Endothelial cell of umbilical vein (primary cell): ENCODE measurements at regions not wholly inside any gene's neighbourhood (a gene's known extent, or its start where the extent isn't known, plus 50 kb on each side); places are given as distances from the start of the nearest gene placed in this dataset.

Source experiments
- BruUV-seq: library from RNA; stranded (reverse); fragments of 400-500 nt; replicated peaks from 2 replicates; lab custom pipeline; 2021; lab: Mats Ljungman, UMichigan
- CTCF ChIA-PET: fragments of 300-600, 350-600 bp; sonication (Branson Sonifier 250); formaldehyde crosslinking; loops from one replicate; lab custom pipeline; 2021; ENCODE audit warnings: antibody characterized with exemption, inconsistent platforms; lab: Charles Lee
- POLR2A ChIA-PET: fragments of 300-600, 350-600 bp; sonication (Branson Sonifier 250); formaldehyde crosslinking; loops from one replicate; lab custom pipeline; 2021; ENCODE audit warnings: antibody characterized with exemption, inconsistent platforms; lab: Charles Lee
- DNase-seq: peaks from one replicate; pipeline ENCODE4 v3.0.0-alpha.2; 2011; ENCODE audit warnings: low read depth, low spot score
- FAIRE-seq: peaks from 2 replicates; lab custom pipeline; 2011; peaks lifted over from hg19 to GRCh38; lab: Jason Lieb, UNC
- H2AFZ ChIP-seq: 2 replicates; pipeline ENCODE4 v1.6.0; 2012; ENCODE audit warnings: low read depth, low read length, control low read depth, inconsistent platforms
- H3K27ac ChIP-seq: 2 replicates; pipeline ENCODE4 v1.5.1; 2011; ENCODE audit warnings: low read depth, mild to moderate bottlenecking, control low read depth, low read length, moderate library complexity; ENCODE audit not compliant: insufficient read depth
- H3K27me3 ChIP-seq, 2 experiments: 2 replicates each; pipeline versions ENCODE4 v1.6.0 to v1.6.1; 2011; ENCODE audit warnings: low read length in 2 of 2, mixed read lengths in 1 of 2; ENCODE audit not compliant: control insufficient read depth in 2 of 2, insufficient read depth in 2 of 2
- H3K36me3 ChIP-seq, 2 experiments: 2 replicates in 1 of 2; 3 replicates in 1 of 2; pipeline ENCODE4 v1.5.1; 2011; ENCODE audit warnings: low read length in 2 of 2, mild to moderate bottlenecking in 1 of 2, moderate library complexity in 1 of 2; ENCODE audit not compliant: control insufficient read depth in 2 of 2, insufficient read depth in 2 of 2; ENCODE audit errors: extremely low read depth in 1 of 2
- H3K4me1 ChIP-seq: 3 replicates; pipeline ENCODE4 v1.5.1; 2011; ENCODE audit warnings: mild to moderate bottlenecking, low read length; ENCODE audit not compliant: control insufficient read depth, insufficient read depth; ENCODE audit errors: extremely low read depth
- H3K4me2 ChIP-seq: 2 replicates; pipeline ENCODE4 v1.6.1; 2011; ENCODE audit warnings: low read length, control low read depth, mixed read lengths; ENCODE audit not compliant: insufficient read depth
- H3K4me3 ChIP-seq, 3 experiments: fragments of 200-600 bp in 1 of 3; sonication (generic), shearing (Covaris generic) in 1 of 3; replicated peaks in 1 of 3; 2 replicates each; pipeline ENCODE4 v1.5.1; 2011 to 2016; ENCODE audit warnings: control low read depth in 3 of 3, low read length in 3 of 3, mild to moderate bottlenecking in 2 of 3, inconsistent platforms in 1 of 3, low read depth in 1 of 3, moderate library complexity in 1 of 3; ENCODE audit not compliant: insufficient read depth in 1 of 3
- H3K79me2 ChIP-seq: 2 replicates; pipeline ENCODE4 v1.6.0; 2012; ENCODE audit warnings: low read length, inconsistent platforms; ENCODE audit not compliant: control insufficient read depth, insufficient read depth
- H3K9ac ChIP-seq: replicated peaks from 2 replicates; pipeline ENCODE3; 2011; ENCODE audit warnings: low read length, control low read depth; ENCODE audit not compliant: insufficient read depth; ENCODE audit errors: extremely low read depth
- H3K9me1 ChIP-seq: replicated peaks from 3 replicates; pipeline ENCODE4 v1.6.0; 2011; ENCODE audit warnings: mild to moderate bottlenecking, low read length; ENCODE audit not compliant: control insufficient read depth, insufficient read depth; ENCODE audit errors: extremely low read depth
- H3K9me3 ChIP-seq: replicated peaks from 2 replicates; pipeline ENCODE4 v1.5.1; 2012; ENCODE audit warnings: low read length, inconsistent platforms; ENCODE audit not compliant: control insufficient read depth, insufficient read depth
- H4K20me1 ChIP-seq: replicated peaks from 2 replicates; pipeline ENCODE3; 2011; ENCODE audit warnings: mild to moderate bottlenecking, low read length; ENCODE audit not compliant: control insufficient read depth, insufficient read depth; ENCODE audit errors: extremely low read depth
- EZH2 ChIP-seq: IDR thresholded peaks from 2 replicates; pipeline ENCODE4 v1.6.1; 2012; ENCODE audit warnings: borderline replicate concordance, low read depth, mild to moderate bottlenecking, moderate library complexity, low read length, inconsistent platforms; ENCODE audit not compliant: severe bottlenecking
- FOS ChIP-seq: IDR thresholded peaks from 2 replicates; pipeline ENCODE4 v1.6.1; 2011; ENCODE audit warnings: mild to moderate bottlenecking, low read length, moderate library complexity, borderline replicate concordance; ENCODE audit not compliant: insufficient read depth
- GATA2 ChIP-seq: IDR thresholded peaks from 2 replicates; pipeline ENCODE4 v1.7.0; 2011; ENCODE audit warnings: low read depth, mild to moderate bottlenecking, moderate library complexity, mixed read lengths, low read length; ENCODE audit not compliant: insufficient read length, insufficient read depth
- JUN ChIP-seq: IDR thresholded peaks from 2 replicates; pipeline ENCODE4 v1.6.1; 2011; ENCODE audit warnings: borderline replicate concordance, low read depth; ENCODE audit not compliant: insufficient read length, insufficient read depth
- MYC ChIP-seq: IDR thresholded peaks from one replicate; pipeline ENCODE4 v1.6.1; 2011; ENCODE audit warnings: mild to moderate bottlenecking, low read depth, low read length
- POLR2A ChIP-seq: IDR thresholded peaks from 2 replicates; pipeline ENCODE4 v1.6.1; 2012; ENCODE audit warnings: low read depth, mild to moderate bottlenecking, control low read depth, low read length
- POLR2AphosphoS5 ChIP-seq: IDR thresholded peaks from 2 replicates; pipeline ENCODE4 v1.6.1; 2012; ENCODE audit warnings: low read depth, mild to moderate bottlenecking, control low read depth, low read length, moderate library complexity; ENCODE audit not compliant: insufficient read depth
- dilution Hi-C: fragments of 300-500 bp; cut with MboI; formaldehyde crosslinking; loops from one replicate; pipeline ENCODE4 v1.15.0; 2019; ENCODE audit warnings: low sequenced_read_pairs; ENCODE audit not compliant: extremely low pct_ligation_motif_present
- intact Hi-C: fragments of 100-400 bp; cut with micrococcal nuclease; formaldehyde crosslinking; loops from one replicate; pipeline ENCODE4 v1.10.0; 2022
- TF ChIP-seq, protein P1 (sequence below), 2 donors: IDR thresholded peaks; 1 replicate in 1 of 2; 2 replicates in 1 of 2; pipeline ENCODE4 v1.5.1; 2011; ENCODE audit warnings: low read length in 2 of 2, mild to moderate bottlenecking in 2 of 2, moderate library complexity in 2 of 2, control low read depth in 1 of 2, inconsistent platforms in 1 of 2, low read depth in 1 of 2; ENCODE audit not compliant: insufficient read depth in 1 of 2; ENCODE audit errors: extremely low read depth in 1 of 2
- TF ChIP-seq, protein P2 (sequence below): IDR thresholded peaks from 2 replicates; pipeline ENCODE4 v1.6.1; 2011; ENCODE audit not compliant: insufficient read depth, insufficient read length

GRCh38 chr1:243996223-243996622 lies 54.9 kb upstream of the ZBTB18 start:
- Histone ChIP-seq H3K27me3 (no peaks in the 10 kb centered on the region), H3K79me2 (no peaks in the 10 kb centered on the region), H2AFZ (no peak overlapping the region), H4K20me1 (no peaks in the 10 kb centered on the region), H3K27ac (no peak overlapping the region), H3K4me2 (no peak overlapping the region), H3K9me3 (no peaks in the 10 kb centered on the region), H3K36me3 (no peaks in the 10 kb centered on the region), H3K9ac (no peak overlapping the region), H3K9me1 (no peaks in the 10 kb centered on the region), H3K4me3 (no peak overlapping the region), H3K4me1 (no peaks in the 10 kb centered on the region)
- dilution Hi-C loops (no loop called here), intact Hi-C loops (no loop called here)
- FAIRE-seq (no peak), DNase-seq (peak; percentile 40)
- CTCF ChIA-PET, result no interaction called here
- BruUV-seq, result no TSS peak
- no peak for TF ChIP-seq MYC
- no peak for TF ChIP-seq POLR2A
- TF ChIP-seq, protein P1, sequence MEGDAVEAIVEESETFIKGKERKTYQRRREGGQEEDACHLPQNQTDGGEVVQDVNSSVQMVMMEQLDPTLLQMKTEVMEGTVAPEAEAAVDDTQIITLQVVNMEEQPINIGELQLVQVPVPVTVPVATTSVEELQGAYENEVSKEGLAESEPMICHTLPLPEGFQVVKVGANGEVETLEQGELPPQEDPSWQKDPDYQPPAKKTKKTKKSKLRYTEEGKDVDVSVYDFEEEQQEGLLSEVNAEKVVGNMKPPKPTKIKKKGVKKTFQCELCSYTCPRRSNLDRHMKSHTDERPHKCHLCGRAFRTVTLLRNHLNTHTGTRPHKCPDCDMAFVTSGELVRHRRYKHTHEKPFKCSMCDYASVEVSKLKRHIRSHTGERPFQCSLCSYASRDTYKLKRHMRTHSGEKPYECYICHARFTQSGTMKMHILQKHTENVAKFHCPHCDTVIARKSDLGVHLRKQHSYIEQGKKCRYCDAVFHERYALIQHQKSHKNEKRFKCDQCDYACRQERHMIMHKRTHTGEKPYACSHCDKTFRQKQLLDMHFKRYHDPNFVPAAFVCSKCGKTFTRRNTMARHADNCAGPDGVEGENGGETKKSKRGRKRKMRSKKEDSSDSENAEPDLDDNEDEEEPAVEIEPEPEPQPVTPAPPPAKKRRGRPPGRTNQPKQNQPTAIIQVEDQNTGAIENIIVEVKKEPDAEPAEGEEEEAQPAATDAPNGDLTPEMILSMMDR (IDR thresholded peaks at IDR 0.05; ENCODE audit: extremely low read depth in 1 of 2, insufficient read depth in 1 of 2, low read depth in 1 of 2, low read length in 2 of 2), result no peak
- TF ChIP-seq GATA2, result no peak
- no peak for TF ChIP-seq FOS
- no peak for TF ChIP-seq JUN
- TF ChIP-seq POLR2AphosphoS5, result no peak
- TF ChIP-seq, protein P2, sequence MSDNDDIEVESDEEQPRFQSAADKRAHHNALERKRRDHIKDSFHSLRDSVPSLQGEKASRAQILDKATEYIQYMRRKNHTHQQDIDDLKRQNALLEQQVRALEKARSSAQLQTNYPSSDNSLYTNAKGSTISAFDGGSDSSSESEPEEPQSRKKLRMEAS, result no peak
- no peak for TF ChIP-seq EZH2
- POLR2A ChIA-PET, result no interaction called here
